GM18517 (cell line): ENCODE measurements at regions not wholly inside any gene's neighbourhood (a gene's known extent, or its start where the extent isn't known, plus 50 kb on each side); places are given as distances from the start of the nearest gene placed in this dataset.

Source experiments
- ATAC-seq: cut with Tn5 transposase; IDR thresholded peaks from one replicate; pipeline ENCODE4 v1.9.1; 2021; ENCODE audit warnings: mild to moderate bottlenecking, moderate library complexity; ENCODE audit not compliant: unreplicated experiment

GRCh38 chr18:73805991-73806390 lies 341.6 kb downstream of the FBXO15 start:
- ATAC-seq = no peak

GRCh38 chr18:73797419-73797818 lies 350.2 kb downstream of the FBXO15 start:
- no peak for ATAC-seq

- ATAC-seq = no peak
Measured at GRCh38 chr18:73793386-73793785, 354.2 kb downstream of the FBXO15 start.

GRCh38 chr18:73791081-73791480 lies 356.6 kb downstream of the FBXO15 start:
- ATAC-seq = no peak

GRCh38 chr18:73790587-73790986 lies 357.0 kb downstream of the FBXO15 start:
- no peak for ATAC-seq

GRCh38 chr18:73787316-73787715 lies 360.3 kb downstream of the FBXO15 start:
- no peak for ATAC-seq

GRCh38 chr18:73785300-73785699 lies 362.3 kb downstream of the FBXO15 start:
- ATAC-seq = no peak

- ATAC-seq = no peak
Measured at GRCh38 chr18:73784853-73785252, 362.8 kb downstream of the FBXO15 start.

- no peak for ATAC-seq
Measured at GRCh38 chr18:73782405-73782804, 365.2 kb downstream of the FBXO15 start.

- no peak for ATAC-seq
Measured at GRCh38 chr18:73780218-73780617, 367.4 kb downstream of the FBXO15 start.

GRCh38 chr18:73778032-73778359 lies 369.6 kb downstream of the FBXO15 start:
- ATAC-seq = no peak

- ATAC-seq = no peak
Measured at GRCh38 chr18:73777356-73778031, 370.1 kb downstream of the FBXO15 start.

GRCh38 chr18:73774811-73775509 lies 372.7 kb downstream of the FBXO15 start:
- no peak for ATAC-seq

GRCh38 chr18:73768043-73768442 lies 379.6 kb downstream of the FBXO15 start:
- no peak for ATAC-seq

GRCh38 chr18:73766910-73767515 lies 380.6 kb downstream of the FBXO15 start:
- no peak for ATAC-seq

GRCh38 chr18:73758446-73758845 lies 389.2 kb downstream of the FBXO15 start:
- ATAC-seq = no peak

GRCh38 chr18:73756256-73757091 lies 391.2 kb downstream of the FBXO15 start:
- ATAC-seq = no peak

- no peak for ATAC-seq
Measured at GRCh38 chr18:73752965-73753364, 394.7 kb downstream of the FBXO15 start.

GRCh38 chr18:73752546-73752945 lies 395.1 kb downstream of the FBXO15 start:
- ATAC-seq = no peak

GRCh38 chr18:73750052-73750451 lies 397.6 kb downstream of the FBXO15 start:
- ATAC-seq = no peak

GRCh38 chr18:73749304-73749703 lies 398.3 kb downstream of the FBXO15 start:
- ATAC-seq = no peak
